ENCODE measurements at regions not wholly inside any gene's neighbourhood (a gene's known extent, or its start where the extent isn't known, plus 50 kb on each side); places are given as distances from the start of the nearest gene placed in this dataset.
"Not testable (repeated sequence)": the region's sequence is repeated elsewhere in the genome, so short reads cannot be mapped to it uniquely, and the experiment has no call there.

- in situ Hi-C loops (cut with HindIII; ENCODE audit: low sequenced_read_pairs) = not testable (repeated sequence)
These were observed 179.9 kb upstream of the OR13F1 start for GRCh38 chr9:104323967-104324694.

- in situ Hi-C loops (cut with HindIII; ENCODE audit: low sequenced_read_pairs) = loop anchor here (5.0 kb wide), 1 partner anchor 85 kb away; no protein-coding TSS in a partner anchor
These were observed 177.2 kb upstream of the OR13F1 start for GRCh38 chr9:104326912-104327311.

- in situ Hi-C loops (cut with HindIII; ENCODE audit: low sequenced_read_pairs) = loop anchor here (5.0 kb wide), 1 partner anchor 87 kb away; no protein-coding TSS in a partner anchor
These were observed 174.8 kb upstream of the OR13F1 start for GRCh38 chr9:104329245-104329644.

- in situ Hi-C loops (cut with HindIII; ENCODE audit: low sequenced_read_pairs) = no loop called here
These were observed 173.2 kb upstream of the OR13F1 start for GRCh38 chr9:104330841-104331240.

GRCh38 chr9:104334549-104334948 is 169.5 kb upstream of the OR13F1 start:
- in situ Hi-C loops (cut with HindIII; ENCODE audit: low sequenced_read_pairs) = no loop called here

- in situ Hi-C loops (cut with HindIII; ENCODE audit: low sequenced_read_pairs) = no loop called here
These were observed 164.4 kb upstream of the OR13F1 start for GRCh38 chr9:104339692-104340091.

GRCh38 chr9:104342552-104342951 is 161.5 kb upstream of the OR13F1 start:
- in situ Hi-C loops (cut with HindIII; ENCODE audit: low sequenced_read_pairs) = no loop called here

GRCh38 chr9:104345061-104345460 is 159.0 kb upstream of the OR13F1 start:
- in situ Hi-C loops (cut with HindIII; ENCODE audit: low sequenced_read_pairs) = no loop called here

GRCh38 chr9:104350541-104350940 is 153.5 kb upstream of the OR13F1 start:
- in situ Hi-C loops (cut with HindIII; ENCODE audit: low sequenced_read_pairs) = no loop called here

- in situ Hi-C loops (cut with HindIII; ENCODE audit: low sequenced_read_pairs) = no loop called here
These were observed 152.3 kb upstream of the OR13F1 start for GRCh38 chr9:104351726-104352125.

- in situ Hi-C loops (cut with HindIII; ENCODE audit: low sequenced_read_pairs) = no loop called here
These were observed 142.9 kb upstream of the OR13F1 start for GRCh38 chr9:104361207-104361606.

GRCh38 chr9:104362912-104363472 is 141.1 kb upstream of the OR13F1 start:
- in situ Hi-C loops (cut with HindIII; ENCODE audit: low sequenced_read_pairs) = no loop called here

GRCh38 chr9:104367507-104367906 is 136.6 kb upstream of the OR13F1 start:
- in situ Hi-C loops (cut with HindIII; ENCODE audit: low sequenced_read_pairs) = no loop called here

GRCh38 chr9:104368318-104368717 is 135.7 kb upstream of the OR13F1 start:
- in situ Hi-C loops (cut with HindIII; ENCODE audit: low sequenced_read_pairs) = not testable (repeated sequence)

- in situ Hi-C loops (cut with HindIII; ENCODE audit: low sequenced_read_pairs) = no loop called here
These were observed 129.4 kb upstream of the OR13F1 start for GRCh38 chr9:104374711-104375110.

GRCh38 chr9:104386013-104386412 is 118.0 kb upstream of the OR13F1 start:
- in situ Hi-C loops (cut with HindIII; ENCODE audit: low sequenced_read_pairs) = no loop called here

GRCh38 chr9:104386425-104387069 is 117.5 kb upstream of the OR13F1 start:
- in situ Hi-C loops (cut with HindIII; ENCODE audit: low sequenced_read_pairs) = no loop called here

- in situ Hi-C loops (cut with HindIII; ENCODE audit: low sequenced_read_pairs) = no loop called here
These were observed 116.0 kb upstream of the OR13F1 start for GRCh38 chr9:104388071-104388470.

GRCh38 chr9:104389341-104389740 is 114.7 kb upstream of the OR13F1 start:
- in situ Hi-C loops (cut with HindIII; ENCODE audit: low sequenced_read_pairs) = no loop called here

- in situ Hi-C loops (cut with HindIII; ENCODE audit: low sequenced_read_pairs) = loop anchor here (5.0 kb wide), 1 partner anchor 38 kb away; no protein-coding TSS in a partner anchor
These were observed 109.2 kb upstream of the OR13F1 start for GRCh38 chr9:104394901-104395300.

- in situ Hi-C loops (cut with HindIII; ENCODE audit: low sequenced_read_pairs) = no loop called here
These were observed 91.8 kb upstream of the OR13F1 start for GRCh38 chr9:104412238-104412637.

- in situ Hi-C loops (cut with HindIII; ENCODE audit: low sequenced_read_pairs) = no loop called here
These were observed 87.6 kb upstream of the OR13F1 start for GRCh38 chr9:104416470-104416869.
